ENCODE measurements at regions not wholly inside any gene's neighbourhood (a gene's known extent, or its start where the extent isn't known, plus 50 kb on each side); places are given as distances from the start of the nearest gene placed in this dataset.
A peak's percentile ranks its signal among the peaks of the same experiment; 100 is the strongest.

DNA sequence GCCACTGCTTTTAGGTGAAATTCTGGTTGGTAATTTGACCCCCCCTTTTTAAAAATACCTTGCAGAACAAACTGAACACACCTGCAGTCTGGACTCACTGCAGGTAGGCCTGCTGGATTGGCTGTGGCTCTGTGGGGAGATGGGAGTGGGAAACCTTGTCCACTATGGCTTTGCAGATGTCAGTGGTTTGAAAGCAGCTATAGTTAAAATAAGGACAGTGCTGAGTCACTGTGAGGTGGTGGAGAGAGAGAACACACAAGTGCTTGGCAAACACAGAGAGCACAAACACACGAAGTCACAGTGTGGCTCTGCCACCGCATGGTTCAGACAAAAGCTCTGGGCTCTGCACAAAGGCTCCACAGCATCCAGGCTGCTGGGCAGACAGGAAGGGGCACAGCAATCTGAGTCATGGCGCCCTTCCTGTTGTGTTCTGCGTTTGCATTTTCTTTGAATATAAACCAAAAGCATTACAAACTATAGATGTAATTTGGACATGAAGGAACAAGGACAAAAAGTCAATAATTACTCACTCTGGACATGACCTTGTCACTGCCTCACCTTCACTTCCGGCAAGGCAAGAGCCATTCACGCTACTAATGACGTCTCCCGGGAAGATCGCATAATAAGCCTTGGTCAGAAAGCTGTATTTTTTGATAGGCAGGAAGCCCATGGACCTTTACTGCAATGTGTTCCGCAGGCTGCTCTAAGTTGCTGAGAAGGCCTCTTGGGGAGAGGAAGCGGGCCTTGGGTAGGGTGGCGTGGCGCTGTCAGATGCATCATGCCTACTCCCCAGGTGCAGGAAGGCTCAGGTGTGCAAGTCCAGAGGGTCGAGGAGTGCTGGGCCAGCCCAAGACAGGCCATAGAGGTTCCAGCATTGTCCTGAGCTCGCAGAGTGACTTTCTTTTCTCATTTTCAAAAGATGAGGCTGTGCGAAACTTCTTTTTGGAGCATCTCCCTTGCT, 60.1 kb upstream of the MED9 start (continued):
- TF ChIP-seq, protein P1, sequence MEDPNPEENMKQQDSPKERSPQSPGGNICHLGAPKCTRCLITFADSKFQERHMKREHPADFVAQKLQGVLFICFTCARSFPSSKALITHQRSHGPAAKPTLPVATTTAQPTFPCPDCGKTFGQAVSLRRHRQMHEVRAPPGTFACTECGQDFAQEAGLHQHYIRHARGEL (CRISPR knock-in tag; IDR thresholded peaks at IDR 0.05) = no peak
- 0 out of 2 replicates have a peak, but pooled peaks have one; percentile 45 for TF ChIP-seq ZNF598 (CRISPR knock-in tag; IDR thresholded peaks at IDR 0.05; ENCODE audit: borderline replicate concordance)
- no peak for TF ChIP-seq ZNF775 (CRISPR knock-in tag; IDR thresholded peaks at IDR 0.05; ENCODE audit: borderline replicate concordance)
- TF ChIP-seq FOXP1 (IDR thresholded peaks at IDR 0.05) = no peak
- peak; percentile 57; the same call in 1 of the 2 replicates for TF ChIP-seq FOXP1 (CRISPR knock-in tag; IDR thresholded peaks at IDR 0.05)
- TF ChIP-seq CENPX (CRISPR knock-in tag; IDR thresholded peaks at IDR 0.05) = no peak
- no peak for TF ChIP-seq ZNF672 (CRISPR knock-in tag; IDR thresholded peaks at IDR 0.05)
- no peak for TF ChIP-seq ZNF558 (CRISPR knock-in tag; IDR thresholded peaks at IDR 0.05; ENCODE audit: borderline replicate concordance)
- TF ChIP-seq ZNF317 (CRISPR knock-in tag; IDR thresholded peaks at IDR 0.05) = no peak; the same call in 1 of the 2 replicates
- TF ChIP-seq CTCF (CRISPR knock-in tag; IDR thresholded peaks at IDR 0.05) = peak; percentile 29; the same call in 1 of the 2 replicates
- TF ChIP-seq ZBTB7A (CRISPR knock-in tag; IDR thresholded peaks at IDR 0.05) = no peak
- TF ChIP-seq PHB2 (IDR thresholded peaks at IDR 0.05; ENCODE audit: partially characterized antibody) = no peak
- no peak for TF ChIP-seq TMF1 (CRISPR knock-in tag; IDR thresholded peaks at IDR 0.05; ENCODE audit: low read depth)
- no peak for TF ChIP-seq SNRNP70 (IDR thresholded peaks at IDR 0.05; ENCODE audit: low read depth, low read length)
- peak; percentile 42 for TF ChIP-seq TEAD3 (CRISPR knock-in tag; optimal IDR thresholded peaks at IDR 0.05; ENCODE audit: borderline replicate concordance)
- no peak for TF ChIP-seq ZNF569 (CRISPR knock-in tag; IDR thresholded peaks at IDR 0.05; ENCODE audit: borderline replicate concordance)
- TF ChIP-seq NFKBIZ (CRISPR knock-in tag; IDR thresholded peaks at IDR 0.05) = no peak
- TF ChIP-seq ZNF3 (CRISPR knock-in tag; IDR thresholded peaks at IDR 0.05) = no peak
- no peak for TF ChIP-seq ATRX (CRISPR knock-in tag; IDR thresholded peaks at IDR 0.05; ENCODE audit: borderline replicate concordance)
- no peak for TF ChIP-seq ZFAT (CRISPR knock-in tag; conservative IDR thresholded peaks at IDR 0.05)
- TF ChIP-seq MATR3 (CRISPR knock-in tag; IDR thresholded peaks at IDR 0.05) = no peak
- peak; percentile 34; the same call in 1 of the 2 replicates for TF ChIP-seq HDAC1 (CRISPR knock-in tag; IDR thresholded peaks at IDR 0.05)
- no peak for TF ChIP-seq RFXAP (CRISPR knock-in tag; IDR thresholded peaks at IDR 0.05; ENCODE audit: borderline replicate concordance)
- TF ChIP-seq, protein P2, sequence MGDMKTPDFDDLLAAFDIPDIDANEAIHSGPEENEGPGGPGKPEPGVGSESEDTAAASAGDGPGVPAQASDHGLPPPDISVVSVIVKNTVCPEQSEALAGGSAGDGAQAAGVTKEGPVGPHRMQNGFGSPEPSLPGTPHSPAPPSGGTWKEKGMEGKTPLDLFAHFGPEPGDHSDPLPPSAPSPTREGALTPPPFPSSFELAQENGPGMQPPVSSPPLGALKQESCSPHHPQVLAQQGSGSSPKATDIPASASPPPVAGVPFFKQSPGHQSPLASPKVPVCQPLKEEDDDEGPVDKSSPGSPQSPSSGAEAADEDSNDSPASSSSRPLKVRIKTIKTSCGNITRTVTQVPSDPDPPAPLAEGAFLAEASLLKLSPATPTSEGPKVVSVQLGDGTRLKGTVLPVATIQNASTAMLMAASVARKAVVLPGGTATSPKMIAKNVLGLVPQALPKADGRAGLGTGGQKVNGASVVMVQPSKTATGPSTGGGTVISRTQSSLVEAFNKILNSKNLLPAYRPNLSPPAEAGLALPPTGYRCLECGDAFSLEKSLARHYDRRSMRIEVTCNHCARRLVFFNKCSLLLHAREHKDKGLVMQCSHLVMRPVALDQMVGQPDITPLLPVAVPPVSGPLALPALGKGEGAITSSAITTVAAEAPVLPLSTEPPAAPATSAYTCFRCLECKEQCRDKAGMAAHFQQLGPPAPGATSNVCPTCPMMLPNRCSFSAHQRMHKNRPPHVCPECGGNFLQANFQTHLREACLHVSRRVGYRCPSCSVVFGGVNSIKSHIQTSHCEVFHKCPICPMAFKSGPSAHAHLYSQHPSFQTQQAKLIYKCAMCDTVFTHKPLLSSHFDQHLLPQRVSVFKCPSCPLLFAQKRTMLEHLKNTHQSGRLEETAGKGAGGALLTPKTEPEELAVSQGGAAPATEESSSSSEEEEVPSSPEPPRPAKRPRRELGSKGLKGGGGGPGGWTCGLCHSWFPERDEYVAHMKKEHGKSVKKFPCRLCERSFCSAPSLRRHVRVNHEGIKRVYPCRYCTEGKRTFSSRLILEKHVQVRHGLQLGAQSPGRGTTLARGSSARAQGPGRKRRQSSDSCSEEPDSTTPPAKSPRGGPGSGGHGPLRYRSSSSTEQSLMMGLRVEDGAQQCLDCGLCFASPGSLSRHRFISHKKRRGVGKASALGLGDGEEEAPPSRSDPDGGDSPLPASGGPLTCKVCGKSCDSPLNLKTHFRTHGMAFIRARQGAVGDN (CRISPR knock-in tag; IDR thresholded peaks at IDR 0.05) = peak; percentile 92
- no peak for TF ChIP-seq HNRNPH1 (optimal IDR thresholded peaks at IDR 0.05; ENCODE audit: low read depth, low read length)
- TF ChIP-seq NFYC (CRISPR knock-in tag; IDR thresholded peaks at IDR 0.05) = no peak
- no peak for TF ChIP-seq NR3C1 (CRISPR knock-in tag; IDR thresholded peaks at IDR 0.05)
